ENCODE measurements at regions not wholly inside any gene's neighbourhood (a gene's known extent, or its start where the extent isn't known, plus 50 kb on each side); places are given as distances from the start of the nearest gene placed in this dataset.

- no peak for TF ChIP-seq CTCF (IDR thresholded peaks at IDR 0.05)
- no peak for TF ChIP-seq EP300 (IDR thresholded peaks at IDR 0.05)
- TF ChIP-seq POLR2A (IDR thresholded peaks at IDR 0.05), result no peak
- no peak for DNase-seq
- 66 to 78% (median 78%) methylated on average over 1 of the region's 1 CpG for WGBS, 3 donors
- Histone ChIP-seq H3K9me3 (no peaks in the 10 kb centered on the region), H3K4me1 (ENCODE audit: insufficient read depth) (no peaks in the 10 kb centered on the region), H3K36me3 (no peaks in the 10 kb centered on the region), H3K27ac (no peak overlapping the region), H3K4me3 (no peak overlapping the region), H3K27me3 (no peaks in the 10 kb centered on the region)
- intact Hi-C loops (cut with DNase I), result no loop called here
These were observed 507.9 kb downstream of the PRKD1 start for GRCh38 chr14:29419736-29420135.

DNA sequence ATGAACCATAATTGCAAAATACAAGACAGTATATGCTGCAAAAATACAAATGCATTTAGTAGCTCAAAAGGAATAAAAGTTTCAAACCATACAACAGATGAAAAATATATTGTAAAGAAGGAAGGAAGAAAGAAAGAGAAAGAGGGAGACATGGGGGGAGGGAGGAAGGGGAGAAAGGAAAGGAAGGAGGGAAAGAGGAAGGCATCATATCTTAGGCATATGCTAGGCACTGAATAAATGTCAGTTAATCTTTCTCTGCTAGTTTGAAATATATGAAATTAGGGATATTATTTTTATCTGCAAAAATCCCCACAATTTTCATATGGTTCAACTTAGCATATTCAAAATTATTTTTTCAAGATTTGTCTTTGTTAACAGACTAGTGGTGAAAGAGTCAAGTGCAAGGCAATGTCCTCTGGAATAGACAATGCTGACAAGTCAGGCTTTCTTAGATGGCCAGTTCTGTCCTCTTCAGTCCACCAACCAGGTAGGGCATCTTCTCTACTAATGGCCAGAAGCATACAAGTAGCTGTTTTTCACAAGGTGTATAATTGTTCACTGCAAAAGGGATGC is 506.4 kb downstream of the PRKD1 start:
- no peak overlapping the region for H3K27ac ChIP-seq
- no peaks in the 10 kb centered on the region for H3K9me3 ChIP-seq
- no peak for TF ChIP-seq EP300 (IDR thresholded peaks at IDR 0.05)
- TF ChIP-seq CTCF (IDR thresholded peaks at IDR 0.05), result no peak
- no peak for TF ChIP-seq POLR2A (IDR thresholded peaks at IDR 0.05)
- DNase-seq, result no peak
- no peaks in the 10 kb centered on the region for H3K4me1 ChIP-seq (ENCODE audit: insufficient read depth)
- intact Hi-C loops (cut with DNase I), result no loop called here
- H3K27me3 ChIP-seq, result no peaks in the 10 kb centered on the region
- no peaks in the 10 kb centered on the region for H3K36me3 ChIP-seq
- no peak overlapping the region for H3K4me3 ChIP-seq

GRCh38 chr14:29425705-29426482 is 501.8 kb downstream of the PRKD1 start:
- Histone ChIP-seq H3K27ac (no peak overlapping the region), H3K9me3 (no peaks in the 10 kb centered on the region), H3K27me3 (no peaks in the 10 kb centered on the region), H3K4me3 (no peak overlapping the region), H3K4me1 (ENCODE audit: insufficient read depth) (no peaks in the 10 kb centered on the region), H3K36me3 (no peaks in the 10 kb centered on the region)
- no peak for DNase-seq
- TF ChIP-seq EP300 (IDR thresholded peaks at IDR 0.05), result no peak
- no peak for TF ChIP-seq POLR2A (IDR thresholded peaks at IDR 0.05)
- no peak for TF ChIP-seq CTCF (IDR thresholded peaks at IDR 0.05)
- intact Hi-C loops (cut with DNase I), result no loop called here
- 49 to 58% (median 57%) methylated on average over 5 of the region's 5 CpGs for WGBS, 3 donors

- H3K9me3 ChIP-seq, result no peaks in the 10 kb centered on the region
- intact Hi-C loops (cut with DNase I), result no loop called here
- H3K4me3 ChIP-seq, result no peak overlapping the region
- TF ChIP-seq POLR2A (IDR thresholded peaks at IDR 0.05) (no peak), CTCF (IDR thresholded peaks at IDR 0.05) (no peak), EP300 (IDR thresholded peaks at IDR 0.05) (no peak)
- no peaks in the 10 kb centered on the region for H3K4me1 ChIP-seq (ENCODE audit: insufficient read depth)
- no peaks in the 10 kb centered on the region for H3K36me3 ChIP-seq
- DNase-seq, result no peak
- H3K27ac ChIP-seq, result no peak overlapping the region
- H3K27me3 ChIP-seq, result no peaks in the 10 kb centered on the region
- WGBS, 3 donors, result 49 to 66% (median 56%) methylated on average over 3 of the region's 3 CpGs
These were observed 485.0 kb downstream of the PRKD1 start for GRCh38 chr14:29442696-29443095.
